ENCODE measurements at regions not wholly inside any gene's neighbourhood (a gene's known extent, or its start where the extent isn't known, plus 50 kb on each side); places are given as distances from the start of the nearest gene placed in this dataset.

GRCh38 chr3:181075098-181075497 lies 85.6 kb upstream of the DNAJC19 start:
- TF ChIP-seq BACH1 (IDR thresholded peaks at IDR 0.05; ENCODE audit: low read length) = no peak
- TF ChIP-seq MAX (IDR thresholded peaks at IDR 0.05) = no peak
